K562 (cell line): ENCODE measurements at regions not wholly inside any gene's neighbourhood (a gene's known extent, or its start where the extent isn't known, plus 50 kb on each side); places are given as distances from the start of the nearest gene placed in this dataset.

Experiments used
- ATAC-seq: fragments of 200-7000 bp; cut with Tn5 transposase; 3 replicates; pipeline ENCODE4 v1.9.1; 2020; ENCODE audit warnings: moderate library complexity
- BruUV-seq: library from RNA; stranded (reverse); fragments of 400-500 nt; replicated peaks from 2 replicates; lab custom pipeline; 2021; lab: Mats Ljungman, UMichigan
- CTCF ChIA-PET: fragments of 300-600 bp; formaldehyde crosslinking; extraction: SDS; loops from one replicate; lab custom pipeline; 2021; ENCODE audit warnings: low intra/inter-chr PET ratio; lab: Yijun Ruan, JAX
- POLR2A ChIA-PET: fragments of 300-600, 350-650 bp; sonication (Branson Sonifier 250); formaldehyde crosslinking; extraction: SDS; loops from one replicate; lab custom pipeline; 2021; ENCODE audit warnings: antibody characterized with exemption, inconsistent platforms; lab: Yijun Ruan, JAX
- DNase-seq, 4 experiments: peaks; one replicate each; pipeline versions ENCODE4 v3.0.0 to v3.0.0-alpha.2; 2011 to 2018; ENCODE audit warnings: low spot score in 3 of 4, mixed read lengths in 3 of 4; ENCODE audit errors: extremely low read depth in 1 of 4
- FAIRE-seq: peaks from 2 replicates; lab custom pipeline; 2011; peaks lifted over from hg19 to GRCh38; lab: Jason Lieb, UNC
- H2AFZ ChIP-seq: 2 replicates; pipeline ENCODE4 v1.6.0; 2011; ENCODE audit warnings: low read depth, low read length, control low read depth, inconsistent platforms
- H3K27ac ChIP-seq: fragments of 200-600 bp; 3 replicates; pipeline ENCODE4 v1.8.0; 2011; ENCODE audit warnings: low read depth, mild to moderate bottlenecking, control low read depth, inconsistent platforms, low read length, moderate library complexity, mixed read lengths; ENCODE audit errors: extremely low read depth
- H3K27me3 ChIP-seq, 2 experiments: fragments of 300-600 bp in 1 of 2; 2 replicates in 1 of 2; 3 replicates in 1 of 2; pipeline versions ENCODE4 v1.6.0 to v1.8.0; 2011; ENCODE audit warnings: inconsistent platforms in 2 of 2, low read length in 2 of 2, mild to moderate bottlenecking in 1 of 2, mixed read lengths in 1 of 2, moderate library complexity in 1 of 2; ENCODE audit not compliant: control insufficient read depth in 2 of 2, insufficient read depth in 2 of 2
- H3K36me3 ChIP-seq: fragments of 300-600 bp; 3 replicates; pipeline ENCODE4 v1.8.0; 2011; ENCODE audit warnings: mild to moderate bottlenecking, low read length, inconsistent platforms; ENCODE audit not compliant: control insufficient read depth, insufficient read depth
- H3K4me1 ChIP-seq, 2 experiments: fragments of 200-600 bp in 1 of 2; replicated peaks in 1 of 2; 2 replicates in 1 of 2; 3 replicates in 1 of 2; pipeline versions ENCODE4 v1.5.1 to v1.8.0; 2011; ENCODE audit warnings: inconsistent platforms in 2 of 2, low read length in 2 of 2, mild to moderate bottlenecking in 1 of 2, mixed read lengths in 1 of 2, moderate library complexity in 1 of 2; ENCODE audit not compliant: control insufficient read depth in 2 of 2, insufficient read depth in 2 of 2
- H3K4me2 ChIP-seq: 2 replicates; pipeline ENCODE4 v1.6.1; 2011; ENCODE audit warnings: low read length, control low read depth, inconsistent platforms, mixed read lengths; ENCODE audit not compliant: insufficient read depth
- H3K4me3 ChIP-seq: fragments of 200-600 bp; sonication (generic), shearing (Covaris generic); 2 replicates; pipeline ENCODE4 v1.5.1; 2016; ENCODE audit warnings: control low read depth, inconsistent platforms
- H3K79me2 ChIP-seq: fragments of 200-600 bp; 3 replicates; pipeline ENCODE4 v1.8.0; 2011; ENCODE audit warnings: low read length, inconsistent platforms; ENCODE audit not compliant: control insufficient read depth, insufficient read depth
- H3K9ac ChIP-seq, 2 experiments: 2 replicates each; pipeline versions ENCODE4 v1.6.0 to v1.6.1; 2011; ENCODE audit warnings: low read depth in 2 of 2, low read length in 2 of 2, control low read depth in 1 of 2, inconsistent platforms in 1 of 2, mild to moderate bottlenecking in 1 of 2, mixed read lengths in 1 of 2; ENCODE audit not compliant: insufficient read depth in 1 of 2
- H3K9me1 ChIP-seq: one replicate; pipeline ENCODE4 v1.6.0; 2011; ENCODE audit warnings: inconsistent platforms, mild to moderate bottlenecking, low read length, moderate library complexity; ENCODE audit not compliant: control insufficient read depth, insufficient read depth
- H3K9me3 ChIP-seq: replicated peaks from 2 replicates; pipeline ENCODE4 v1.5.1; 2011; ENCODE audit warnings: low read depth, low read length, inconsistent platforms; ENCODE audit not compliant: control insufficient read depth, insufficient read depth
- H4K20me1 ChIP-seq: replicated peaks from 2 replicates; pipeline ENCODE4 v1.6.1; 2011; ENCODE audit warnings: low read length, inconsistent platforms, mixed read lengths; ENCODE audit not compliant: control insufficient read depth, insufficient read depth
- ARHGAP35 ChIP-seq: fragments of 450-650 bp; IDR thresholded peaks from 2 replicates; pipeline ENCODE4 v1.6.1; 2018; ENCODE audit not compliant: partially characterized antibody
- E2F1 ChIP-seq: sonication (generic); formaldehyde crosslinking; IDR thresholded peaks from 2 replicates; pipeline ENCODE4 v1.8.1; 2023; ENCODE audit warnings: mild to moderate bottlenecking, missing genetic modification reagents, moderate library complexity
- EZH2 ChIP-seq: IDR thresholded peaks from 2 replicates; pipeline ENCODE4 v1.6.1; 2012; ENCODE audit warnings: low read depth, mild to moderate bottlenecking, inconsistent platforms, low read length, borderline replicate concordance
- FOXJ3 ChIP-seq: sonication (generic); formaldehyde crosslinking; IDR thresholded peaks from 2 replicates; pipeline ENCODE4 v1.4.0; 2020; ENCODE audit warnings: mild to moderate bottlenecking, missing genetic modification reagents
- HDAC6 ChIP-seq: IDR thresholded peaks from 2 replicates; pipeline ENCODE4 v1.6.1; 2012; ENCODE audit warnings: low read depth, mild to moderate bottlenecking, control low read depth, inconsistent platforms, low read length, moderate library complexity
- HMG20B ChIP-seq: fragments of 250-450 bp; sonication (Bioruptor Pico); IDR thresholded peaks from 2 replicates; pipeline ENCODE4 v1.5.0; 2021; ENCODE audit warnings: mild to moderate bottlenecking
- KHSRP ChIP-seq: fragments of 450-650 bp; IDR thresholded peaks from 2 replicates; pipeline ENCODE4 v1.6.1; 2017
- NFIC ChIP-seq: fragments of 450-650 bp; IDR thresholded peaks from 2 replicates; pipeline ENCODE4 v1.6.1; 2017; ENCODE audit warnings: mild to moderate bottlenecking, inconsistent platforms
- PHTF2 ChIP-seq: fragments of 250-450 bp; sonication (Bioruptor Pico); IDR thresholded peaks from 2 replicates; pipeline ENCODE4 v1.5.0; 2021; ENCODE audit warnings: mild to moderate bottlenecking
- PTRF ChIP-seq: fragments of 450-650 bp; IDR thresholded peaks from 2 replicates; pipeline ENCODE4 v1.6.1; 2016; ENCODE audit warnings: mild to moderate bottlenecking, missing genetic modification characterization, missing compliant biosample characterization
- SP2 ChIP-seq: IDR thresholded peaks from 2 replicates; pipeline ENCODE4 v1.6.1; 2011; ENCODE audit warnings: mild to moderate bottlenecking, low read depth, low read length, moderate library complexity; ENCODE audit not compliant: poor library complexity, severe bottlenecking; ENCODE audit errors: extremely low read depth
- TRIM24 ChIP-seq, 2 experiments: fragments of 450-650 bp; IDR thresholded peaks; 2 replicates each; pipeline ENCODE4 v1.6.1; 2016
- ZNF175 ChIP-seq: fragments of 200-800 bp; sonication (Bioruptor generic); IDR thresholded peaks from 2 replicates; pipeline ENCODE4 v1.6.1; 2016; ENCODE audit warnings: low read depth, mild to moderate bottlenecking, missing genetic modification characterization, missing compliant biosample characterization
- WGBS: fragments of 100-300 bp; shearing (Covaris generic); methylation state at CpG from one replicate; pipeline ENCODE4 v1.1.6; 2016; ENCODE audit warnings: low coverage, mixed read lengths; ENCODE audit not compliant: insufficient coverage; ENCODE audit errors: missing lambda C conversion rate; 5-methylcytosine and 5-hydroxymethylcytosine counted together
- in situ Hi-C: fragments of 300-500 bp; cut with MboI; formaldehyde crosslinking; loops from 4 replicates; pipeline ENCODE4 v1.15.0; 2018; ENCODE audit warnings: inconsistent platforms, mixed read lengths
- intact Hi-C: fragments of 100-400 bp; cut with micrococcal nuclease; formaldehyde crosslinking; loops from 2 replicates; pipeline ENCODE4 v1.14.2; 2022

GRCh38 chr1:13935336-13935735 is 235.3 kb downstream of the PRDM2 start:
- Histone ChIP-seq H3K4me2 (no peak overlapping the region), H3K4me3 (no peak overlapping the region), H3K27me3 (peaks cover 11 to 12% of the 10 kb centered on the region in 2 experiments; a peak in 4 of 5 replicates), H4K20me1 (no peaks in the 10 kb centered on the region), H3K4me1 (no peaks in the 10 kb centered on the region), H3K27ac (no peak overlapping the region), H3K9me1 (no peaks in the 10 kb centered on the region), H3K79me2 (no peaks in the 10 kb centered on the region), H3K36me3 (no peaks in the 10 kb centered on the region), H3K9me3 (no peaks in the 10 kb centered on the region), H2AFZ (no peak overlapping the region), H3K9ac (no peak overlapping the region)
- POLR2A ChIA-PET: interaction anchor here (1.3 kb wide), 1 partner anchor 16 kb away, joined by 4 read pairs; no protein-coding TSS in a partner anchor
- BruUV-seq: no TSS peak
- 3% methylated on average over 5 of the region's 5 CpGs for WGBS
- TF ChIP-seq PTRF (tag): no peak
- 0 out of 4 replicates have a peak, but pooled peaks of 1 of the 2 experiments have one; percentile 9 for TF ChIP-seq TRIM24 (IDR thresholded peaks at IDR 0.05)
- no peak for TF ChIP-seq HDAC6
- peak; percentile 38 for TF ChIP-seq NFIC
- DNase-seq (peak in 1 of 4 experiments; percentile 14), FAIRE-seq (no peak), ATAC-seq (no peak)
- CTCF ChIA-PET: no interaction called here
- in situ Hi-C loops (no loop called here), intact Hi-C loops (no loop called here)

GRCh38 chr1:13941315-13941714 is 241.3 kb downstream of the PRDM2 start:
- Histone ChIP-seq H3K27ac (no peak overlapping the region), H3K4me2 (no peak overlapping the region), H3K9me3 (0 out of 2 replicates have a peak, but pooled peaks cover 3% of the 10 kb centered on the region), H3K79me2 (no peaks in the 10 kb centered on the region), H4K20me1 (no peaks in the 10 kb centered on the region), H3K9ac (no peak overlapping the region), H3K4me3 (no peak overlapping the region), H3K4me1 (no peaks in the 10 kb centered on the region), H3K36me3 (no peaks in the 10 kb centered on the region), H3K9me1 (no peaks in the 10 kb centered on the region), H3K27me3 (no peaks in the 10 kb centered on the region), H2AFZ (no peak overlapping the region)
- ChIA-PET CTCF (no interaction called here), POLR2A (no interaction called here)
- no peak for ATAC-seq
- intact Hi-C loops (no loop called here), in situ Hi-C loops (no loop called here)
- FAIRE-seq: no peak
- no peak for DNase-seq
- no TSS peak for BruUV-seq
- 0% methylated on average over 1 of the region's 1 CpG for WGBS
- TF ChIP-seq ZNF175 (CRISPR knock-in tag): no peak
- no peak for TF ChIP-seq FOXJ3 (CRISPR knock-in tag)
- no peak for TF ChIP-seq EZH2
- no peak for TF ChIP-seq SP2
- TF ChIP-seq E2F1 (CRISPR knock-in tag): no peak
- no peak for TF ChIP-seq HMG20B (CRISPR knock-in tag)
- TF ChIP-seq KHSRP: no peak
- TF ChIP-seq ARHGAP35: no peak
- TF ChIP-seq PHTF2 (CRISPR knock-in tag): no peak
